GM18498 (cell line): ENCODE measurements at regions not wholly inside any gene's neighbourhood (a gene's known extent, or its start where the extent isn't known, plus 50 kb on each side); places are given as distances from the start of the nearest gene placed in this dataset.
"Not testable (repeated sequence)": the region's sequence is repeated elsewhere in the genome, so short reads cannot be mapped to it uniquely, and the experiment has no call there.

Source experiments
- ATAC-seq: cut with Tn5 transposase; IDR thresholded peaks from one replicate; pipeline ENCODE4 v1.9.1; 2021; ENCODE audit warnings: mild to moderate bottlenecking, moderate library complexity; ENCODE audit not compliant: unreplicated experiment

GRCh38 chr15:47877836-47878235 lies 160.5 kb downstream of the SEMA6D start:
- no peak for ATAC-seq

GRCh38 chr15:47885920-47886319 lies 168.6 kb downstream of the SEMA6D start:
- ATAC-seq: no peak

- ATAC-seq: no peak
These were observed 170.0 kb downstream of the SEMA6D start for GRCh38 chr15:47887241-47887800.

GRCh38 chr15:47888385-47889100 lies 171.2 kb downstream of the SEMA6D start:
- ATAC-seq: no peak

- no peak for ATAC-seq
These were observed 173.3 kb downstream of the SEMA6D start for GRCh38 chr15:47890397-47891150.

GRCh38 chr15:47897525-47897924 lies 180.2 kb downstream of the SEMA6D start:
- no peak for ATAC-seq

GRCh38 chr15:47900751-47901150 lies 183.4 kb downstream of the SEMA6D start:
- ATAC-seq: no peak

GRCh38 chr15:47903368-47903767 lies 186.1 kb downstream of the SEMA6D start:
- ATAC-seq: no peak

- ATAC-seq: no peak
These were observed 191.2 kb downstream of the SEMA6D start for GRCh38 chr15:47908486-47908885.

- ATAC-seq: no peak
These were observed 191.8 kb downstream of the SEMA6D start for GRCh38 chr15:47908950-47909670.

- not testable (repeated sequence) for ATAC-seq
These were observed 195.6 kb downstream of the SEMA6D start for GRCh38 chr15:47912910-47913309.

- ATAC-seq: no peak
These were observed 200.6 kb downstream of the SEMA6D start for GRCh38 chr15:47917881-47918280.

- no peak for ATAC-seq
These were observed 201.6 kb downstream of the SEMA6D start for GRCh38 chr15:47918877-47919276.

- no peak for ATAC-seq
These were observed 196.4 kb upstream of the SLC24A5 start for GRCh38 chr15:47924381-47924780.

- ATAC-seq: no peak
These were observed 191.5 kb upstream of the SLC24A5 start for GRCh38 chr15:47929138-47929803.

- no peak for ATAC-seq
These were observed 188.5 kb upstream of the SLC24A5 start for GRCh38 chr15:47932261-47932660.

- no peak for ATAC-seq
These were observed 187.7 kb upstream of the SLC24A5 start for GRCh38 chr15:47932951-47933641.

GRCh38 chr15:47933865-47934264 lies 186.9 kb upstream of the SLC24A5 start:
- ATAC-seq: no peak

- ATAC-seq: no peak
These were observed 186.4 kb upstream of the SLC24A5 start for GRCh38 chr15:47934342-47934741.

GRCh38 chr15:47937834-47938233 lies 183.0 kb upstream of the SLC24A5 start:
- ATAC-seq: no peak
